ENCODE measurements at regions not wholly inside any gene's neighbourhood (a gene's known extent, or its start where the extent isn't known, plus 50 kb on each side); places are given as distances from the start of the nearest gene placed in this dataset.

DNA sequence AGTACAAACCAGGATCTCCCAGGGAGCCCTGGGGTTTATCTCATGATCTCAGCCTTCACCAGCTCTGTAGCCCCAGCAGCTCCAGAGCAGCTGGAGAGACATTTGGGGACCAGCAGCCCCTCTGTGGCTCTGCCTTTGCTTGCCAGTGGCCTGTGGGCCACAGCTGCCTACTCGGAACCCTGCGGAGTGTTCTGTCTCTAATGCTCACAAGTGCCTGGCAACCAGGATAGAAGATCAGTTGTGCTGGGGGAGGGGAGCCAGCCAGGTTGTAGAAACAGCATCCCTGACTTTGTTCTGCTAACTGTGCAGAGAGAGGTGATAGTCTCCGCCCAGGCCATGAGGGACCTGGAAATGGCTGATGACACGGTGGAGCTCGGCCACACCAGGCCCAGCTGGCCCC lies 50.9 kb upstream of the KCNJ15 start:
- TF ChIP-seq, protein P1, sequence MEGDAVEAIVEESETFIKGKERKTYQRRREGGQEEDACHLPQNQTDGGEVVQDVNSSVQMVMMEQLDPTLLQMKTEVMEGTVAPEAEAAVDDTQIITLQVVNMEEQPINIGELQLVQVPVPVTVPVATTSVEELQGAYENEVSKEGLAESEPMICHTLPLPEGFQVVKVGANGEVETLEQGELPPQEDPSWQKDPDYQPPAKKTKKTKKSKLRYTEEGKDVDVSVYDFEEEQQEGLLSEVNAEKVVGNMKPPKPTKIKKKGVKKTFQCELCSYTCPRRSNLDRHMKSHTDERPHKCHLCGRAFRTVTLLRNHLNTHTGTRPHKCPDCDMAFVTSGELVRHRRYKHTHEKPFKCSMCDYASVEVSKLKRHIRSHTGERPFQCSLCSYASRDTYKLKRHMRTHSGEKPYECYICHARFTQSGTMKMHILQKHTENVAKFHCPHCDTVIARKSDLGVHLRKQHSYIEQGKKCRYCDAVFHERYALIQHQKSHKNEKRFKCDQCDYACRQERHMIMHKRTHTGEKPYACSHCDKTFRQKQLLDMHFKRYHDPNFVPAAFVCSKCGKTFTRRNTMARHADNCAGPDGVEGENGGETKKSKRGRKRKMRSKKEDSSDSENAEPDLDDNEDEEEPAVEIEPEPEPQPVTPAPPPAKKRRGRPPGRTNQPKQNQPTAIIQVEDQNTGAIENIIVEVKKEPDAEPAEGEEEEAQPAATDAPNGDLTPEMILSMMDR (IDR thresholded peaks at IDR 0.05; ENCODE audit: borderline replicate concordance, control extremely low read depth, extremely low read depth, insufficient read depth, missing control alignments), result no peak
- in situ Hi-C loops (cut with MboI; ENCODE audit: low sequenced_read_pairs, unreplicated experiment), result loop anchor here (10.0 kb wide), 1 partner anchor 149 kb away; no protein-coding TSS in a partner anchor
- no peak for DNase-seq (ENCODE audit: low spot score)

DNA sequence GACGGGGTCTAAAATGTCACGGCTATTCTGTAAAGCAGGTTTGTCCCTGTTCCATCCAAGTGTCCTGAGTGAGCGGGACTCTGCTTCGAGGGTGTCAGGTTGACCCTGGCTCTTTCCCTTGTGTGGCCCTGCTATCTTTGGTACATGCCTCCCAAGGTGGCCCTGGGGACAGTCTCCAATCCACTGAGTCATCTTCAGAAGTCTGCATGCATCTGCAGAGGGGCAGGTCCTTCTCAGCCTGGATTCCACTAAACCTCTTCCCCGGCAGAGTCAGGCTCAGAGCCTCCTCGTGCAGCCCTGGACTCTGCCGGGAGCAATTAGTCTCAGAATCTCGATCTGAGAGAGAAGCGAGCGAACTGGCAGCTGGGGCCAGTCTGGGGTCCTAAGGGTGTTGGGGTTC lies 50.1 kb upstream of the KCNJ15 start:
- in situ Hi-C loops (cut with MboI; ENCODE audit: low sequenced_read_pairs, unreplicated experiment), result loop anchor here (10.0 kb wide), 1 partner anchor 148 kb away; no protein-coding TSS in a partner anchor
- no peak for DNase-seq (ENCODE audit: low spot score)
- TF ChIP-seq, protein P1 (IDR thresholded peaks at IDR 0.05; ENCODE audit: borderline replicate concordance, control extremely low read depth, extremely low read depth, insufficient read depth, missing control alignments), result no peak

All from GM13976 (cell line).